H1 (cell line): ENCODE measurements at regions not wholly inside any gene's neighbourhood (a gene's known extent, or its start where the extent isn't known, plus 50 kb on each side); places are given as distances from the start of the nearest gene placed in this dataset.

Experiments used
- CBX5 ChIP-seq: fragments of 300-800, 300-1000 bp; sonication (generic); IDR thresholded peaks from 2 replicates; pipeline ENCODE4 v1.7.1; 2016; ENCODE audit warnings: antibody characterized with exemption, low read length, low read depth
- JUND ChIP-seq: IDR thresholded peaks from 2 replicates; pipeline ENCODE4 v1.6.1; 2011; ENCODE audit warnings: mild to moderate bottlenecking, improper control_type of control experiment, low read length
- SIRT6 ChIP-seq: IDR thresholded peaks from one replicate; pipeline ENCODE4 v1.7.1; 2012; ENCODE audit warnings: low read length, inconsistent platforms
- TF ChIP-seq, protein P1 (sequence below): IDR thresholded peaks from 2 replicates; pipeline ENCODE4 v1.6.1; 2011; ENCODE audit warnings: low read depth, mild to moderate bottlenecking, low read length; ENCODE audit not compliant: insufficient read depth

DNA sequence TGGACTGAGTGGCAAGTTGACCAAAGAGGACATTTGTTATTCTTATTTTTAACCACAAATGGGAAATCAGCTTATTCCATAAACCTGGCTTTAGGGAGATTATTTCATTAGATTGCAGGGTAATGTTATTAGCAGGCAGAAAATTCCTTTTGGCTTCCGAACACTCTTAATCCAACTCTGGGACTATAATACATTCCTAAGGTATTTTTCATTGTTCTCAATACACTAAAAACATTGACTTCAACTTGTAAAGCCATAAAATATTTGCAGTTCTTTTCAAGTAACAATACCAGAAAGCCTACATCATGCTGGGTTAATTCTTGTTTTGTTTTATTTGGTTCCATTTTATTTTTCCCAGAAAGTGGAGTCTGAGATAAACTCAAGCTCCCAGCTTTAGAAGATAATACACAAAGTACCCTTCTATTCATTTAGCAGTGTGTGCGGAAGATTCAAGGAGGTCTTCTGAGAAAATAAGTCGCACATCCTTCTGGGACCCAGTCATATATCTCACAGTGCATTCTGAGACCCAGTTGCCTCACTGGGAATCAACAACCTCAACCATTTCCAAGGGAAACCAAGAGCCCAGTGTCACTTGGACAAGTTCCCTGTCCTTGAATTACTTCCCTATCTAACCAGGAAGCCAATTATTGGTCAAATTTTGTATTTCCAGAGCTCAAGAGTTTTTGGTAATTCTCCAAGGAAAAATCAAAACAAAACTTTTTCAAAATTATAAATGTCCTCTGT is 389.6 kb upstream of the DYNLRB2 start (continued):
- TF ChIP-seq JUND, result no peak
- TF ChIP-seq, protein P1, sequence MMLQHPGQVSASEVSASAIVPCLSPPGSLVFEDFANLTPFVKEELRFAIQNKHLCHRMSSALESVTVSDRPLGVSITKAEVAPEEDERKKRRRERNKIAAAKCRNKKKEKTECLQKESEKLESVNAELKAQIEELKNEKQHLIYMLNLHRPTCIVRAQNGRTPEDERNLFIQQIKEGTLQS, result no peak
- TF ChIP-seq SIRT6, result no peak
- no peak for TF ChIP-seq CBX5
